GM12892 (cell line): ENCODE measurements at regions not wholly inside any gene's neighbourhood (a gene's known extent, or its start where the extent isn't known, plus 50 kb on each side); places are given as distances from the start of the nearest gene placed in this dataset.

Experiments
- POLR2A ChIP-seq: IDR thresholded peaks from 2 replicates; pipeline ENCODE4 v1.6.1; 2011; ENCODE audit warnings: low read depth, low read length, control low read depth
- POLR2AphosphoS5 ChIP-seq: IDR thresholded peaks from 2 replicates; pipeline ENCODE4 v1.6.1; 2011; ENCODE audit warnings: low read depth, low read length, control low read depth
- TAF1 ChIP-seq: IDR thresholded peaks from 2 replicates; pipeline ENCODE4 v1.6.1; 2011; ENCODE audit warnings: low read depth, mild to moderate bottlenecking, control low read depth, low read length, borderline replicate concordance

- TF ChIP-seq POLR2A (no peak), TAF1 (no peak), POLR2AphosphoS5 (no peak)
Measured at GRCh38 chr19:33910922-33911321, 114.3 kb downstream of the KCTD15 start.
